Endothelial cell of umbilical vein (primary cell): ENCODE measurements at regions not wholly inside any gene's neighbourhood (a gene's known extent, or its start where the extent isn't known, plus 50 kb on each side); places are given as distances from the start of the nearest gene placed in this dataset.

Experiments used
- BruUV-seq: library from RNA; stranded (reverse); fragments of 400-500 nt; replicated peaks from 2 replicates; lab custom pipeline; 2021; lab: Mats Ljungman, UMichigan
- CTCF ChIA-PET: fragments of 300-600, 350-600 bp; sonication (Branson Sonifier 250); formaldehyde crosslinking; loops from one replicate; lab custom pipeline; 2021; ENCODE audit warnings: antibody characterized with exemption, inconsistent platforms; lab: Charles Lee
- POLR2A ChIA-PET: fragments of 300-600, 350-600 bp; sonication (Branson Sonifier 250); formaldehyde crosslinking; loops from one replicate; lab custom pipeline; 2021; ENCODE audit warnings: antibody characterized with exemption, inconsistent platforms; lab: Charles Lee
- DNase-seq: peaks from one replicate; pipeline ENCODE4 v3.0.0-alpha.2; 2011; ENCODE audit warnings: low read depth, low spot score
- FAIRE-seq: peaks from 2 replicates; lab custom pipeline; 2011; peaks lifted over from hg19 to GRCh38; lab: Jason Lieb, UNC
- H2AFZ ChIP-seq: 2 replicates; pipeline ENCODE4 v1.6.0; 2012; ENCODE audit warnings: low read depth, low read length, control low read depth, inconsistent platforms
- H3K27ac ChIP-seq: 2 replicates; pipeline ENCODE4 v1.5.1; 2011; ENCODE audit warnings: low read depth, mild to moderate bottlenecking, control low read depth, low read length, moderate library complexity; ENCODE audit not compliant: insufficient read depth
- H3K27me3 ChIP-seq, 2 experiments: 2 replicates each; pipeline versions ENCODE4 v1.6.0 to v1.6.1; 2011; ENCODE audit warnings: low read length in 2 of 2, mixed read lengths in 1 of 2; ENCODE audit not compliant: control insufficient read depth in 2 of 2, insufficient read depth in 2 of 2
- H3K36me3 ChIP-seq, 2 experiments: 2 replicates in 1 of 2; 3 replicates in 1 of 2; pipeline ENCODE4 v1.5.1; 2011; ENCODE audit warnings: low read length in 2 of 2, mild to moderate bottlenecking in 1 of 2, moderate library complexity in 1 of 2; ENCODE audit not compliant: control insufficient read depth in 2 of 2, insufficient read depth in 2 of 2; ENCODE audit errors: extremely low read depth in 1 of 2
- H3K4me1 ChIP-seq: 3 replicates; pipeline ENCODE4 v1.5.1; 2011; ENCODE audit warnings: mild to moderate bottlenecking, low read length; ENCODE audit not compliant: control insufficient read depth, insufficient read depth; ENCODE audit errors: extremely low read depth
- H3K4me2 ChIP-seq: 2 replicates; pipeline ENCODE4 v1.6.1; 2011; ENCODE audit warnings: low read length, control low read depth, mixed read lengths; ENCODE audit not compliant: insufficient read depth
- H3K4me3 ChIP-seq, 3 experiments: fragments of 200-600 bp in 1 of 3; sonication (generic), shearing (Covaris generic) in 1 of 3; replicated peaks in 1 of 3; 2 replicates each; pipeline ENCODE4 v1.5.1; 2011 to 2016; ENCODE audit warnings: control low read depth in 3 of 3, low read length in 3 of 3, mild to moderate bottlenecking in 2 of 3, inconsistent platforms in 1 of 3, low read depth in 1 of 3, moderate library complexity in 1 of 3; ENCODE audit not compliant: insufficient read depth in 1 of 3
- H3K79me2 ChIP-seq: 2 replicates; pipeline ENCODE4 v1.6.0; 2012; ENCODE audit warnings: low read length, inconsistent platforms; ENCODE audit not compliant: control insufficient read depth, insufficient read depth
- H3K9ac ChIP-seq: replicated peaks from 2 replicates; pipeline ENCODE3; 2011; ENCODE audit warnings: low read length, control low read depth; ENCODE audit not compliant: insufficient read depth; ENCODE audit errors: extremely low read depth
- H3K9me1 ChIP-seq: replicated peaks from 3 replicates; pipeline ENCODE4 v1.6.0; 2011; ENCODE audit warnings: mild to moderate bottlenecking, low read length; ENCODE audit not compliant: control insufficient read depth, insufficient read depth; ENCODE audit errors: extremely low read depth
- H3K9me3 ChIP-seq: replicated peaks from 2 replicates; pipeline ENCODE4 v1.5.1; 2012; ENCODE audit warnings: low read length, inconsistent platforms; ENCODE audit not compliant: control insufficient read depth, insufficient read depth
- H4K20me1 ChIP-seq: replicated peaks from 2 replicates; pipeline ENCODE3; 2011; ENCODE audit warnings: mild to moderate bottlenecking, low read length; ENCODE audit not compliant: control insufficient read depth, insufficient read depth; ENCODE audit errors: extremely low read depth
- EZH2 ChIP-seq: IDR thresholded peaks from 2 replicates; pipeline ENCODE4 v1.6.1; 2012; ENCODE audit warnings: borderline replicate concordance, low read depth, mild to moderate bottlenecking, moderate library complexity, low read length, inconsistent platforms; ENCODE audit not compliant: severe bottlenecking
- FOS ChIP-seq: IDR thresholded peaks from 2 replicates; pipeline ENCODE4 v1.6.1; 2011; ENCODE audit warnings: mild to moderate bottlenecking, low read length, moderate library complexity, borderline replicate concordance; ENCODE audit not compliant: insufficient read depth
- GATA2 ChIP-seq: IDR thresholded peaks from 2 replicates; pipeline ENCODE4 v1.7.0; 2011; ENCODE audit warnings: low read depth, mild to moderate bottlenecking, moderate library complexity, mixed read lengths, low read length; ENCODE audit not compliant: insufficient read length, insufficient read depth
- JUN ChIP-seq: IDR thresholded peaks from 2 replicates; pipeline ENCODE4 v1.6.1; 2011; ENCODE audit warnings: borderline replicate concordance, low read depth; ENCODE audit not compliant: insufficient read length, insufficient read depth
- MYC ChIP-seq: IDR thresholded peaks from one replicate; pipeline ENCODE4 v1.6.1; 2011; ENCODE audit warnings: mild to moderate bottlenecking, low read depth, low read length
- POLR2A ChIP-seq: IDR thresholded peaks from 2 replicates; pipeline ENCODE4 v1.6.1; 2012; ENCODE audit warnings: low read depth, mild to moderate bottlenecking, control low read depth, low read length
- POLR2AphosphoS5 ChIP-seq: IDR thresholded peaks from 2 replicates; pipeline ENCODE4 v1.6.1; 2012; ENCODE audit warnings: low read depth, mild to moderate bottlenecking, control low read depth, low read length, moderate library complexity; ENCODE audit not compliant: insufficient read depth
- dilution Hi-C: fragments of 300-500 bp; cut with MboI; formaldehyde crosslinking; loops from one replicate; pipeline ENCODE4 v1.15.0; 2019; ENCODE audit warnings: low sequenced_read_pairs; ENCODE audit not compliant: extremely low pct_ligation_motif_present
- intact Hi-C: fragments of 100-400 bp; cut with micrococcal nuclease; formaldehyde crosslinking; loops from one replicate; pipeline ENCODE4 v1.10.0; 2022
- TF ChIP-seq, protein P1 (sequence below), 2 donors: IDR thresholded peaks; 1 replicate in 1 of 2; 2 replicates in 1 of 2; pipeline ENCODE4 v1.5.1; 2011; ENCODE audit warnings: low read length in 2 of 2, mild to moderate bottlenecking in 2 of 2, moderate library complexity in 2 of 2, control low read depth in 1 of 2, inconsistent platforms in 1 of 2, low read depth in 1 of 2; ENCODE audit not compliant: insufficient read depth in 1 of 2; ENCODE audit errors: extremely low read depth in 1 of 2
- TF ChIP-seq, protein P2 (sequence below): IDR thresholded peaks from 2 replicates; pipeline ENCODE4 v1.6.1; 2011; ENCODE audit not compliant: insufficient read depth, insufficient read length

DNA sequence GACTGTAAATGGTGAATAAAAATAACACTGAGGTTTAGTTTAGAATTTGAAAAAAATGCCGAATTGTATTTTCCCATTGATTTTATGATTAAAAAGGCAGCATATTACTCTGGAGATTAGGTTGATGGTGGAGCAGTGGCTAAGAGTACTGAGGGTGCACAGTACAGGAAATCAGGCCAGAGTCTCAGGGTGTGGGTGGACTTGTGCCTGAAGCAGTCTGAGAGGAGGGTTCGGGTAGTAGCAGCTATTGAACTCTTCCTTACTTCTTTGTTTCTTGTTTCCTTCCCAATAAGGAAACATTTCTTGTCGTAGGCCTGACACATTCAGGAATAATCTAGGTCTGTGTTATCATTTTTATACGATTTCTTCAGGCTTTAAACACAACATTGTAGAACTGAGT is 319.0 kb upstream of the MBL2 start:
- no peak overlapping the region for H3K4me3 ChIP-seq
- H3K9ac ChIP-seq: no peak overlapping the region
- H3K9me3 ChIP-seq: no peaks in the 10 kb centered on the region
- dilution Hi-C loops: no loop called here
- CTCF ChIA-PET: no interaction called here
- POLR2A ChIA-PET: no interaction called here
- no peaks in the 10 kb centered on the region for H3K4me1 ChIP-seq
- TF ChIP-seq POLR2AphosphoS5: no peak
- no peak for TF ChIP-seq MYC
- TF ChIP-seq FOS: no peak
- TF ChIP-seq JUN: no peak
- no peaks in the 10 kb centered on the region for H3K79me2 ChIP-seq
- H3K27ac ChIP-seq: no peak overlapping the region
- DNase-seq (no peak), FAIRE-seq (no peak)
- intact Hi-C loops: no loop called here
- no peaks in the 10 kb centered on the region for H3K36me3 ChIP-seq
- BruUV-seq: no TSS peak
- peaks cover 0 to 1% of the 10 kb centered on the region in 2 experiments for H3K27me3 ChIP-seq
- no peaks in the 10 kb centered on the region for H3K9me1 ChIP-seq
- H2AFZ ChIP-seq: no peak overlapping the region
- H3K4me2 ChIP-seq: no peak overlapping the region
- no peaks in the 10 kb centered on the region for H4K20me1 ChIP-seq

DNA sequence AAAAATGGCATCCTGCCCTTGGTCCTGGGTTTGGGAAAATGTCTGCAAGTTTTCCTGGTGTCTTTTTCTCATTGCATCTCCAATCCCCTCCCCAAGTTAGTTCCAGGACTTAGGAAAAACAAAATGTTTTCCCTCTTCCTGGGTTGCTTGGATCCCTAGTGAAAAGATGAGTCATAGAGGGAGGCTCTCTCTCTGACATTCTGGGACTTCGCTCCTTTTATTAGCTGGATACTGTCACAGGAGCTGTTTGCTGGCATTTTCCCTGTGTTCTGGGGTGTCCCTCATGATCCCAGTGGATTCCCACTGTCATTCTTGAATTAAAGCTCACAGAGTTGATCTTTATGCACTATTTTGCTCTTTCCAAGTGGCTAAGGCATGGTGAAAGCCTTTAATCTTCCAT is 316.4 kb upstream of the MBL2 start:
- Histone ChIP-seq H4K20me1 (no peaks in the 10 kb centered on the region), H2AFZ (no peak overlapping the region), H3K4me1 (no peaks in the 10 kb centered on the region), H3K4me2 (no peak overlapping the region), H3K36me3 (no peaks in the 10 kb centered on the region), H3K79me2 (no peaks in the 10 kb centered on the region), H3K9me3 (no peaks in the 10 kb centered on the region), H3K27ac (no peak overlapping the region), H3K9ac (no peak overlapping the region), H3K4me3 (no peak overlapping the region), H3K27me3 (peaks cover 0 to 1% of the 10 kb centered on the region in 2 experiments), H3K9me1 (no peaks in the 10 kb centered on the region)
- no TSS peak for BruUV-seq
- no peak for FAIRE-seq
- intact Hi-C loops: no loop called here
- ChIA-PET CTCF (no interaction called here), POLR2A (no interaction called here)
- no peak for DNase-seq
- dilution Hi-C loops: no loop called here
- TF ChIP-seq FOS (no peak), POLR2AphosphoS5 (no peak), GATA2 (no peak), JUN (no peak), POLR2A (no peak), MYC (no peak), EZH2 (no peak)
- TF ChIP-seq, protein P1, sequence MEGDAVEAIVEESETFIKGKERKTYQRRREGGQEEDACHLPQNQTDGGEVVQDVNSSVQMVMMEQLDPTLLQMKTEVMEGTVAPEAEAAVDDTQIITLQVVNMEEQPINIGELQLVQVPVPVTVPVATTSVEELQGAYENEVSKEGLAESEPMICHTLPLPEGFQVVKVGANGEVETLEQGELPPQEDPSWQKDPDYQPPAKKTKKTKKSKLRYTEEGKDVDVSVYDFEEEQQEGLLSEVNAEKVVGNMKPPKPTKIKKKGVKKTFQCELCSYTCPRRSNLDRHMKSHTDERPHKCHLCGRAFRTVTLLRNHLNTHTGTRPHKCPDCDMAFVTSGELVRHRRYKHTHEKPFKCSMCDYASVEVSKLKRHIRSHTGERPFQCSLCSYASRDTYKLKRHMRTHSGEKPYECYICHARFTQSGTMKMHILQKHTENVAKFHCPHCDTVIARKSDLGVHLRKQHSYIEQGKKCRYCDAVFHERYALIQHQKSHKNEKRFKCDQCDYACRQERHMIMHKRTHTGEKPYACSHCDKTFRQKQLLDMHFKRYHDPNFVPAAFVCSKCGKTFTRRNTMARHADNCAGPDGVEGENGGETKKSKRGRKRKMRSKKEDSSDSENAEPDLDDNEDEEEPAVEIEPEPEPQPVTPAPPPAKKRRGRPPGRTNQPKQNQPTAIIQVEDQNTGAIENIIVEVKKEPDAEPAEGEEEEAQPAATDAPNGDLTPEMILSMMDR (IDR thresholded peaks at IDR 0.05; ENCODE audit: extremely low read depth in 1 of 2, insufficient read depth in 1 of 2, low read depth in 1 of 2, low read length in 2 of 2): no peak
- TF ChIP-seq, protein P2, sequence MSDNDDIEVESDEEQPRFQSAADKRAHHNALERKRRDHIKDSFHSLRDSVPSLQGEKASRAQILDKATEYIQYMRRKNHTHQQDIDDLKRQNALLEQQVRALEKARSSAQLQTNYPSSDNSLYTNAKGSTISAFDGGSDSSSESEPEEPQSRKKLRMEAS: no peak
